MCF 10A (cell line): ENCODE measurements at regions not wholly inside any gene's neighbourhood (a gene's known extent, or its start where the extent isn't known, plus 50 kb on each side); places are given as distances from the start of the nearest gene placed in this dataset.
"Not testable (repeated sequence)": the region's sequence is repeated elsewhere in the genome, so short reads cannot be mapped to it uniquely, and the experiment has no call there.

Source experiments
- BruUV-seq: library from RNA; stranded (reverse); fragments of 400-500 nt; replicated peaks from 2 replicates; lab custom pipeline; 2021; lab: Mats Ljungman, UMichigan
- CTCF ChIA-PET: fragments of 300-600 bp; sonication (Branson Sonifier 250); formaldehyde crosslinking; extraction: SDS; loops from one replicate; lab custom pipeline; 2021; ENCODE audit warnings: antibody characterized with exemption, inconsistent platforms; lab: Yijun Ruan, JAX
- POLR2A ChIA-PET: fragments of 300-600, 350-650 bp; sonication (Branson Sonifier 250); formaldehyde crosslinking; extraction: SDS; loops from one replicate; lab custom pipeline; 2020; ENCODE audit warnings: antibody characterized with exemption, inconsistent platforms; lab: Yijun Ruan, JAX
- DNase-seq: peaks from one replicate; pipeline ENCODE4 v3.0.0-alpha.2; 2018; ENCODE audit not compliant: unreplicated experiment
- H3K27ac Mint-ChIP-seq: one replicate; pipeline ENCODE4 v1.8.0; 2022; ENCODE audit warnings: mild to moderate bottlenecking, low read depth, mixed read lengths; ENCODE audit not compliant: unreplicated experiment
- H3K27me3 Mint-ChIP-seq: one replicate; pipeline ENCODE4 v1.8.0; 2022; ENCODE audit warnings: mixed read lengths; ENCODE audit not compliant: insufficient read depth, unreplicated experiment
- H3K36me3 Mint-ChIP-seq: one replicate; pipeline ENCODE4 v1.8.0; 2022; ENCODE audit warnings: mild to moderate bottlenecking, moderate library complexity, mixed read lengths; ENCODE audit not compliant: insufficient read depth, unreplicated experiment
- H3K4me1 Mint-ChIP-seq: one replicate; pipeline ENCODE4 v1.8.0; 2022; ENCODE audit warnings: mixed read lengths; ENCODE audit not compliant: insufficient read depth, unreplicated experiment
- H3K4me3 Mint-ChIP-seq: one replicate; pipeline ENCODE4 v1.8.0; 2022; ENCODE audit warnings: mild to moderate bottlenecking, moderate library complexity, mixed read lengths; ENCODE audit not compliant: unreplicated experiment
- H3K9me3 Mint-ChIP-seq: one replicate; pipeline ENCODE4 v1.8.0; 2022; ENCODE audit warnings: mixed read lengths; ENCODE audit not compliant: unreplicated experiment
- CTCF ChIP-seq: fragments of 200-600 bp; IDR thresholded peaks from one replicate; pipeline ENCODE4 v1.8.0; 2022; ENCODE audit warnings: antibody characterized with exemption, mild to moderate bottlenecking; ENCODE audit not compliant: unreplicated experiment
- intact Hi-C: fragments of 100-400 bp; cut with micrococcal nuclease; formaldehyde crosslinking; loops from 2 replicates; pipeline ENCODE4 v1.14.1; 2022

- CTCF ChIA-PET: interaction anchor here (0.5 to 2.1 kb wide), 3 partner anchors 12 to 55 kb away, joined by 3 to 9 read pairs (median 8); no protein-coding TSS in a partner anchor
- Mint-ChIP-seq H3K27ac (no peak overlapping the region), H3K27me3 (no peaks in the 10 kb centered on the region), H3K9me3 (no peaks in the 10 kb centered on the region), H3K36me3 (peaks cover 5% of the 10 kb centered on the region), H3K4me3 (no peak overlapping the region), H3K4me1 (no peaks in the 10 kb centered on the region)
- no peak for TF ChIP-seq CTCF
- intact Hi-C loops: no loop called here
- BruUV-seq: no TSS peak
- DNase-seq: no peak
- POLR2A ChIA-PET: interaction anchor here (1.2 kb wide), 1 partner anchor 11 kb away, joined by 3 read pairs; no protein-coding TSS in a partner anchor
These were observed 87.8 kb downstream of the PRR15 start for GRCh38 chr7:29651477-29651876.

- H3K4me3 Mint-ChIP-seq: no peak overlapping the region
- no TSS peak for BruUV-seq
- ChIA-PET POLR2A (no interaction called here), CTCF (no interaction called here)
- peaks cover 5% of the 10 kb centered on the region for H3K36me3 Mint-ChIP-seq
- intact Hi-C loops: no loop called here
- no peak overlapping the region for H3K27ac Mint-ChIP-seq
- H3K27me3 Mint-ChIP-seq: no peaks in the 10 kb centered on the region
- H3K9me3 Mint-ChIP-seq: no peaks in the 10 kb centered on the region
- H3K4me1 Mint-ChIP-seq: no peaks in the 10 kb centered on the region
- TF ChIP-seq CTCF: no peak
- no peak for DNase-seq
These were observed 88.9 kb downstream of the PRR15 start for GRCh38 chr7:29652556-29652955.

GRCh38 chr7:29654340-29654739 lies 90.7 kb downstream of the PRR15 start:
- H3K4me1 Mint-ChIP-seq, DNase-seq, intact Hi-C loops, H3K27ac Mint-ChIP-seq, H3K27me3 Mint-ChIP-seq, H3K4me3 Mint-ChIP-seq, BruUV-seq, H3K9me3 Mint-ChIP-seq, CTCF ChIA-PET, H3K36me3 Mint-ChIP-seq: not testable (repeated sequence)
- POLR2A ChIA-PET: interaction anchor here (0.6 to 0.9 kb wide), 3 partner anchors 75 to 354 kb away, joined by 3 to 4 read pairs (median 3); no protein-coding TSS in a partner anchor

GRCh38 chr7:29657288-29657687 lies 93.7 kb downstream of the PRR15 start:
- no peaks in the 10 kb centered on the region for H3K36me3 Mint-ChIP-seq
- no peaks in the 10 kb centered on the region for H3K9me3 Mint-ChIP-seq
- intact Hi-C loops: no loop called here
- H3K27me3 Mint-ChIP-seq: no peaks in the 10 kb centered on the region
- CTCF ChIA-PET: no interaction called here
- H3K4me1 Mint-ChIP-seq: no peaks in the 10 kb centered on the region
- no peak overlapping the region for H3K27ac Mint-ChIP-seq
- H3K4me3 Mint-ChIP-seq: no peak overlapping the region
- no peak for DNase-seq
- no TSS peak for BruUV-seq
- POLR2A ChIA-PET: interaction anchor here (0.6 to 0.8 kb wide), 2 partner anchors 94 to 190 kb away, joined by 3 to 4 read pairs; partner anchors contain the start of gene PRR15
- no peak for TF ChIP-seq CTCF
